ENCODE measurements at regions not wholly inside any gene's neighbourhood (a gene's known extent, or its start where the extent isn't known, plus 50 kb on each side); places are given as distances from the start of the nearest gene placed in this dataset.

DNA sequence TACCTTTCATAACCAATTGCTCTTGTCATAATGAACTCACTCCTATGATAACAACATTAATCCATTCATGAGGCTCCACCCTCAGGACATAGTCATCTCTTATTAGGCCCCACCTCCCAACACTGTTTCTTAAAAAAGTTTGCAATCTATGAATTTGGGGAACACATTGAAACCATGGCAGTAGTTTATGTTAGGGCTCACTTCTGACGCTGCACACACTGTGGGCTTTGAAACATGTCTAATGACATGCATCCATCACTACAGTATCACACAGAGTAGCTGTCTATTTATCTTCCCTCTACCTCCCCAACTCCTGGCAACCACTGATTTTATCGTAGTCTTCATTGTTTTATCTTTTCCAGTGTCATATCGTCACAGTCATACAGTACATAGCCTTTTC is 299.8 kb downstream of the GLRX3 start:
- Histone ChIP-seq H3K27me3 (ENCODE audit: control insufficient read depth, insufficient read depth, low read length) (no peaks in the 10 kb centered on the region), H3K36me3 (ENCODE audit: control insufficient read depth, insufficient read depth, low read length) (no peaks in the 10 kb centered on the region), H3K4me1 (ENCODE audit: control insufficient read depth, insufficient read depth, low read length) (no peaks in the 10 kb centered on the region), H3K27ac (ENCODE audit: low read length) (no peak overlapping the region), H3K4me3 (ENCODE audit: low read depth in 2 of 2, low read length in 2 of 2) (no peak overlapping the region), H3K9me3 (ENCODE audit: control insufficient read depth, insufficient read depth, low read depth, low read length) (no peaks in the 10 kb centered on the region)
- ChIA-PET CTCF (no interaction called here), POLR2A (no interaction called here)
- intact Hi-C loops (cut with micrococcal nuclease; ENCODE audit: unreplicated experiment): no loop called here
- in situ Hi-C loops (cut with HindIII; ENCODE audit: low pct_unique_long_range_greater_than_20kb, low sequenced_read_pairs): no loop called here
- BruUV-seq (replicated peaks): no TSS peak
- TF ChIP-seq TCF7L2 (IDR thresholded peaks at IDR 0.05; ENCODE audit: low read depth, low read length) (no peak), POLR2AphosphoS5 (IDR thresholded peaks at IDR 0.05; ENCODE audit: low read depth, low read length) (no peak), SIN3A (IDR thresholded peaks at IDR 0.05; ENCODE audit: borderline replicate concordance, insufficient read depth, low read depth, low read length) (no peak)
- TF ChIP-seq, protein P1, sequence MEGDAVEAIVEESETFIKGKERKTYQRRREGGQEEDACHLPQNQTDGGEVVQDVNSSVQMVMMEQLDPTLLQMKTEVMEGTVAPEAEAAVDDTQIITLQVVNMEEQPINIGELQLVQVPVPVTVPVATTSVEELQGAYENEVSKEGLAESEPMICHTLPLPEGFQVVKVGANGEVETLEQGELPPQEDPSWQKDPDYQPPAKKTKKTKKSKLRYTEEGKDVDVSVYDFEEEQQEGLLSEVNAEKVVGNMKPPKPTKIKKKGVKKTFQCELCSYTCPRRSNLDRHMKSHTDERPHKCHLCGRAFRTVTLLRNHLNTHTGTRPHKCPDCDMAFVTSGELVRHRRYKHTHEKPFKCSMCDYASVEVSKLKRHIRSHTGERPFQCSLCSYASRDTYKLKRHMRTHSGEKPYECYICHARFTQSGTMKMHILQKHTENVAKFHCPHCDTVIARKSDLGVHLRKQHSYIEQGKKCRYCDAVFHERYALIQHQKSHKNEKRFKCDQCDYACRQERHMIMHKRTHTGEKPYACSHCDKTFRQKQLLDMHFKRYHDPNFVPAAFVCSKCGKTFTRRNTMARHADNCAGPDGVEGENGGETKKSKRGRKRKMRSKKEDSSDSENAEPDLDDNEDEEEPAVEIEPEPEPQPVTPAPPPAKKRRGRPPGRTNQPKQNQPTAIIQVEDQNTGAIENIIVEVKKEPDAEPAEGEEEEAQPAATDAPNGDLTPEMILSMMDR (IDR thresholded peaks at IDR 0.05): no peak
- TF ChIP-seq, protein P2, sequence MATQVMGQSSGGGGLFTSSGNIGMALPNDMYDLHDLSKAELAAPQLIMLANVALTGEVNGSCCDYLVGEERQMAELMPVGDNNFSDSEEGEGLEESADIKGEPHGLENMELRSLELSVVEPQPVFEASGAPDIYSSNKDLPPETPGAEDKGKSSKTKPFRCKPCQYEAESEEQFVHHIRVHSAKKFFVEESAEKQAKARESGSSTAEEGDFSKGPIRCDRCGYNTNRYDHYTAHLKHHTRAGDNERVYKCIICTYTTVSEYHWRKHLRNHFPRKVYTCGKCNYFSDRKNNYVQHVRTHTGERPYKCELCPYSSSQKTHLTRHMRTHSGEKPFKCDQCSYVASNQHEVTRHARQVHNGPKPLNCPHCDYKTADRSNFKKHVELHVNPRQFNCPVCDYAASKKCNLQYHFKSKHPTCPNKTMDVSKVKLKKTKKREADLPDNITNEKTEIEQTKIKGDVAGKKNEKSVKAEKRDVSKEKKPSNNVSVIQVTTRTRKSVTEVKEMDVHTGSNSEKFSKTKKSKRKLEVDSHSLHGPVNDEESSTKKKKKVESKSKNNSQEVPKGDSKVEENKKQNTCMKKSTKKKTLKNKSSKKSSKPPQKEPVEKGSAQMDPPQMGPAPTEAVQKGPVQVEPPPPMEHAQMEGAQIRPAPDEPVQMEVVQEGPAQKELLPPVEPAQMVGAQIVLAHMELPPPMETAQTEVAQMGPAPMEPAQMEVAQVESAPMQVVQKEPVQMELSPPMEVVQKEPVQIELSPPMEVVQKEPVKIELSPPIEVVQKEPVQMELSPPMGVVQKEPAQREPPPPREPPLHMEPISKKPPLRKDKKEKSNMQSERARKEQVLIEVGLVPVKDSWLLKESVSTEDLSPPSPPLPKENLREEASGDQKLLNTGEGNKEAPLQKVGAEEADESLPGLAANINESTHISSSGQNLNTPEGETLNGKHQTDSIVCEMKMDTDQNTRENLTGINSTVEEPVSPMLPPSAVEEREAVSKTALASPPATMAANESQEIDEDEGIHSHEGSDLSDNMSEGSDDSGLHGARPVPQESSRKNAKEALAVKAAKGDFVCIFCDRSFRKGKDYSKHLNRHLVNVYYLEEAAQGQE (IDR thresholded peaks at IDR 0.05; ENCODE audit: insufficient read depth in 1 of 2, low read depth in 2 of 2, low read length in 1 of 2): no peak
- no peak for ATAC-seq
- no peak for DNase-seq (ENCODE audit: low read depth, low spot score)

DNA sequence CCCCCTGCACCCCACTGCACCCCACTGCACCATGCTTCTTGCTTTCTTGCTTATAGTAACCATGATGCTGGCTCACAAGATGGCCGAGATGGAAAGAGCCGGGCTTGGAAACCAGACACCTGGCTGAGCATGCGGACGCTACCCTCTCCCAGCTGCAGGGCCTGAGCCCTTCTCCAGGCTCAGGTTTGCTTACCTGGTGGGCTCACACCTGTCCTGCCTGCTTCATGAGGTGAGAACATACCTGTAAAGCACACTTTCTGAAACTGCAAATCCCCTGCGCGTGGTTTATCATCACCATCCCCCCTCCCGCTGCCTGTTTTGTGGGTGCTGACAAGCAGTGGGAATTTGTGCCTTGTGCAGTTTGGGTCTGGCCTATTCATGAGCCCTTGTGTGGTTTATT is 302.7 kb downstream of the GLRX3 start:
- DNase-seq (ENCODE audit: low read depth, low spot score) (no peak), ATAC-seq (no peak)
- peaks cover 18% of the 10 kb centered on the region for H3K27me3 ChIP-seq (ENCODE audit: control insufficient read depth, insufficient read depth, low read length)
- no peak overlapping the region for H3K27ac ChIP-seq (ENCODE audit: low read length)
- TF ChIP-seq TCF7L2 (IDR thresholded peaks at IDR 0.05; ENCODE audit: low read depth, low read length) (no peak), POLR2AphosphoS5 (IDR thresholded peaks at IDR 0.05; ENCODE audit: low read depth, low read length) (no peak), SIN3A (IDR thresholded peaks at IDR 0.05; ENCODE audit: borderline replicate concordance, insufficient read depth, low read depth, low read length) (no peak)
- TF ChIP-seq, protein P2 (IDR thresholded peaks at IDR 0.05; ENCODE audit: insufficient read depth in 1 of 2, low read depth in 2 of 2, low read length in 1 of 2): no peak
- TF ChIP-seq, protein P1 (IDR thresholded peaks at IDR 0.05): no peak
- no peaks in the 10 kb centered on the region for H3K9me3 ChIP-seq (ENCODE audit: control insufficient read depth, insufficient read depth, low read depth, low read length)
- POLR2A ChIA-PET: no interaction called here
- BruUV-seq (replicated peaks): no TSS peak
- CTCF ChIA-PET: no interaction called here
- in situ Hi-C loops (cut with HindIII; ENCODE audit: low pct_unique_long_range_greater_than_20kb, low sequenced_read_pairs): no loop called here
- no peaks in the 10 kb centered on the region for H3K36me3 ChIP-seq (ENCODE audit: control insufficient read depth, insufficient read depth, low read length)
- no peak overlapping the region for H3K4me3 ChIP-seq (ENCODE audit: low read depth in 2 of 2, low read length in 2 of 2)
- intact Hi-C loops (cut with micrococcal nuclease; ENCODE audit: unreplicated experiment): no loop called here
- H3K4me1 ChIP-seq (ENCODE audit: control insufficient read depth, insufficient read depth, low read length): no peaks in the 10 kb centered on the region
